RCC 7860 (cell line): ENCODE measurements at regions not wholly inside any gene's neighbourhood (a gene's known extent, or its start where the extent isn't known, plus 50 kb on each side); places are given as distances from the start of the nearest gene placed in this dataset.

Experiments
- DNase-seq: peaks from one replicate; pipeline ENCODE4 v3.0.0-alpha.2; 2015; ENCODE audit warnings: low spot score
- FAIRE-seq: peaks from 2 replicates; lab custom pipeline; 2012; peaks lifted over from hg19 to GRCh38; lab: Jason Lieb, UNC

GRCh38 chr3:137061186-137061585 is 103.4 kb downstream of the IL20RB start:
- DNase-seq (no peak), FAIRE-seq (no peak)

- DNase-seq: no peak
- FAIRE-seq: no peak
Measured at GRCh38 chr3:137062250-137062649, 104.5 kb downstream of the IL20RB start.

- no peak for DNase-seq
- no peak for FAIRE-seq
Measured at GRCh38 chr3:137065381-137065780, 107.6 kb downstream of the IL20RB start.

- no peak for FAIRE-seq
Measured at GRCh38 chr3:137066092-137066491, 108.3 kb downstream of the IL20RB start.

GRCh38 chr3:137071104-137071503 is 113.3 kb downstream of the IL20RB start:
- DNase-seq (no peak), FAIRE-seq (no peak)

More at GRCh38 chr3:137066092-137066491, 108.3 kb downstream of the IL20RB start:
- no peak for DNase-seq

GRCh38 chr3:137075020-137075419 is 117.2 kb downstream of the IL20RB start:
- no peak for FAIRE-seq
- DNase-seq: no peak

GRCh38 chr3:137078040-137078439 is 120.3 kb downstream of the IL20RB start:
- FAIRE-seq (no peak), DNase-seq (no peak)

GRCh38 chr3:137079571-137079970 is 121.8 kb downstream of the IL20RB start:
- no peak for DNase-seq

GRCh38 chr3:137081711-137082110 is 123.9 kb downstream of the IL20RB start:
- no peak for DNase-seq

More at GRCh38 chr3:137079571-137079970, 121.8 kb downstream of the IL20RB start:
- FAIRE-seq: no peak

GRCh38 chr3:137082763-137083162 is 125.0 kb downstream of the IL20RB start:
- DNase-seq (no peak), FAIRE-seq (no peak)

More at GRCh38 chr3:137081711-137082110, 123.9 kb downstream of the IL20RB start:
- no peak for FAIRE-seq

GRCh38 chr3:137083332-137083731 is 125.5 kb downstream of the IL20RB start:
- DNase-seq (no peak), FAIRE-seq (no peak)

- FAIRE-seq: no peak
- DNase-seq: no peak
Measured at GRCh38 chr3:137084586-137084985, 126.8 kb downstream of the IL20RB start.

GRCh38 chr3:137097386-137097785 is 139.6 kb downstream of the IL20RB start:
- no peak for FAIRE-seq
- DNase-seq: no peak

- DNase-seq (no peak), FAIRE-seq (no peak)
Measured at GRCh38 chr3:137097852-137098251, 140.1 kb downstream of the IL20RB start.

GRCh38 chr3:137099364-137100219 is 141.8 kb downstream of the IL20RB start:
- FAIRE-seq (no peak), DNase-seq (no peak)

GRCh38 chr3:137100326-137100725 is 142.5 kb downstream of the IL20RB start:
- FAIRE-seq (no peak), DNase-seq (no peak)

- DNase-seq: no peak
- FAIRE-seq: no peak
Measured at GRCh38 chr3:137103739-137104138, 146.0 kb downstream of the IL20RB start.

GRCh38 chr3:137105277-137105977 is 147.6 kb downstream of the IL20RB start:
- peak; percentile 43 for FAIRE-seq
- peak; percentile 31 for DNase-seq

GRCh38 chr3:137106612-137107240 is 148.9 kb downstream of the IL20RB start:
- FAIRE-seq (no peak), DNase-seq (no peak)

GRCh38 chr3:137108699-137109440 is 151.1 kb downstream of the IL20RB start:
- FAIRE-seq (no peak), DNase-seq (no peak)
